IMR-90 (cell line): ENCODE measurements at regions not wholly inside any gene's neighbourhood (a gene's known extent, or its start where the extent isn't known, plus 50 kb on each side); places are given as distances from the start of the nearest gene placed in this dataset.

Experiments
- ATAC-seq: fragments of 200-7000 bp; cut with Tn5 transposase; 2 replicates; pipeline ENCODE4 v1.9.1; 2020; ENCODE audit warnings: low read depth, mild to moderate bottlenecking, moderate library complexity
- BruUV-seq: library from RNA; stranded (reverse); fragments of 400-500 nt; replicated peaks from 2 replicates; lab custom pipeline; 2021; lab: Mats Ljungman, UMichigan
- CTCF ChIA-PET: fragments of 300-600 bp; formaldehyde crosslinking; extraction: SDS; loops from one replicate; lab custom pipeline; 2021; ENCODE audit warnings: antibody characterized with exemption; lab: Yijun Ruan, JAX
- POLR2A ChIA-PET: fragments of 300-600 bp; sonication (Branson Sonifier 250); formaldehyde crosslinking; loops from one replicate; lab custom pipeline; 2022; ENCODE audit warnings: antibody characterized with exemption; ENCODE audit not compliant: unreplicated experiment; lab: Charles Lee
- DNase-seq: peaks from one replicate; pipeline ENCODE4 v3.0.0; 2013
- H2AFZ ChIP-seq: replicated peaks from 2 replicates; pipeline ENCODE3; 2013; ENCODE audit warnings: low read length, mild to moderate bottlenecking; ENCODE audit not compliant: poor library complexity
- H2AK5ac ChIP-seq: 2 replicates; pipeline ENCODE4 v1.6.1; 2013; ENCODE audit warnings: low read depth, low read length, inconsistent platforms
- H2AK9ac ChIP-seq: replicated peaks from 2 replicates; pipeline ENCODE3; 2013; ENCODE audit warnings: mild to moderate bottlenecking, low read depth, low read length, moderate library complexity; ENCODE audit not compliant: poor library complexity
- H2BK120ac ChIP-seq: 2 replicates; pipeline ENCODE4 v1.6.1; 2013; ENCODE audit warnings: low read depth, low read length, inconsistent platforms
- H2BK15ac ChIP-seq: 3 replicates; pipeline ENCODE4 v1.6.1; 2013; ENCODE audit warnings: low read depth, low read length, inconsistent platforms
- H2BK20ac ChIP-seq: 2 replicates; pipeline ENCODE4 v1.6.1; 2013; ENCODE audit warnings: low read depth, mild to moderate bottlenecking, inconsistent platforms, low read length, moderate library complexity
- H2BK5ac ChIP-seq: 2 replicates; pipeline ENCODE4 v1.6.1; 2013; ENCODE audit warnings: mild to moderate bottlenecking, low read depth, low read length, inconsistent platforms; ENCODE audit not compliant: poor library complexity, severe bottlenecking
- H3K14ac ChIP-seq: replicated peaks from 2 replicates; pipeline ENCODE4 v1.6.1; 2013; ENCODE audit warnings: low read depth, low read length, inconsistent platforms
- H3K18ac ChIP-seq: 2 replicates; pipeline ENCODE4 v1.6.1; 2013; ENCODE audit warnings: low read depth, low read length, control low read depth
- H3K23ac ChIP-seq: 2 replicates; pipeline ENCODE4 v1.6.1; 2013; ENCODE audit warnings: low read depth, low read length, inconsistent platforms
- H3K27ac ChIP-seq: 2 replicates; pipeline ENCODE4 v1.5.1; 2013; ENCODE audit warnings: mild to moderate bottlenecking, control low read depth, low read length; ENCODE audit not compliant: insufficient read depth
- H3K27me3 ChIP-seq: 2 replicates; pipeline ENCODE4 v1.6.1; 2013; ENCODE audit warnings: low read length; ENCODE audit not compliant: control insufficient read depth, insufficient read depth
- H3K36me3 ChIP-seq: 2 replicates; pipeline ENCODE4 v1.6.1; 2013; ENCODE audit warnings: low read length, mixed read lengths; ENCODE audit not compliant: control insufficient read depth, insufficient read depth
- H3K4ac ChIP-seq: 2 replicates; pipeline ENCODE4 v1.6.1; 2013; ENCODE audit warnings: low read depth, low read length, inconsistent platforms
- H3K4me1 ChIP-seq: 2 replicates; pipeline ENCODE4 v1.6.1; 2013; ENCODE audit warnings: low read length, mixed read lengths; ENCODE audit not compliant: control insufficient read depth, insufficient read depth
- H3K4me2 ChIP-seq: 2 replicates; pipeline ENCODE4 v1.6.1; 2013; ENCODE audit warnings: low read depth, mild to moderate bottlenecking, control low read depth, low read length, moderate library complexity
- H3K4me3 ChIP-seq: 2 replicates; pipeline ENCODE4 v1.5.1; 2013; ENCODE audit warnings: low read depth, mild to moderate bottlenecking, control low read depth, low read length, moderate library complexity; ENCODE audit not compliant: insufficient read depth
- H3K56ac ChIP-seq: 2 replicates; pipeline ENCODE4 v1.6.1; 2013; ENCODE audit warnings: low read length, inconsistent platforms; ENCODE audit not compliant: insufficient read depth; ENCODE audit errors: extremely low read depth
- H3K79me1 ChIP-seq, 2 experiments: 2 replicates each; pipeline ENCODE4 v1.6.1; 2013; ENCODE audit warnings: low read length in 2 of 2, inconsistent platforms in 1 of 2, low read depth in 1 of 2
- H3K9ac ChIP-seq: 2 replicates; pipeline ENCODE4 v1.6.1; 2013; ENCODE audit warnings: low read depth, low read length, control low read depth
- H3K9me1 ChIP-seq: 2 replicates; pipeline ENCODE4 v1.6.1; 2013; ENCODE audit warnings: low read length, inconsistent platforms; ENCODE audit not compliant: insufficient read depth
- H3K9me3 ChIP-seq: 2 replicates; pipeline ENCODE4 v1.6.1; 2013; ENCODE audit warnings: low read length; ENCODE audit not compliant: control insufficient read depth, insufficient read depth
- H4K20me1 ChIP-seq: 2 replicates; pipeline ENCODE4 v1.6.1; 2013; ENCODE audit warnings: low read length, inconsistent platforms; ENCODE audit not compliant: insufficient read depth
- H4K5ac ChIP-seq: 2 replicates; pipeline ENCODE4 v1.6.1; 2013; ENCODE audit warnings: mild to moderate bottlenecking, low read depth, low read length, control low read depth
- H4K8ac ChIP-seq, 2 experiments: 2 replicates each; pipeline ENCODE4 v1.6.1; 2013; ENCODE audit warnings: low read depth in 2 of 2, low read length in 2 of 2, control low read depth in 1 of 2, inconsistent platforms in 1 of 2
- H4K91ac ChIP-seq: 2 replicates; pipeline ENCODE4 v1.6.1; 2013; ENCODE audit warnings: low read depth, low read length, inconsistent platforms; ENCODE audit not compliant: insufficient read depth
- CEBPB ChIP-seq: IDR thresholded peaks from 2 replicates; pipeline ENCODE4 v1.6.1; 2012; ENCODE audit warnings: low read depth, low read length, improper control_type of control experiment
- NFE2L2 ChIP-seq: fragments of 150-350 bp; IDR thresholded peaks from 2 replicates; pipeline ENCODE4 v1.6.1; 2016; ENCODE audit warnings: low read depth, mild to moderate bottlenecking, low read length
- WGBS, 2 experiments: methylation state at CpG; one replicate each; pipeline versions ENCODE4 v1.1.5 to v1.1.7; 2013; ENCODE audit warnings: missing lambda C conversion rate in 2 of 2; ENCODE audit not compliant: insufficient read length in 1 of 2; ENCODE audit errors: extremely low coverage in 2 of 2; 5-methylcytosine and 5-hydroxymethylcytosine counted together
- dilution Hi-C: fragments of 300-500 bp; cut with HindIII; formaldehyde crosslinking; loops from one replicate; pipeline ENCODE4 v1.14.3; 2018; ENCODE audit warnings: low sequenced_read_pairs; ENCODE audit not compliant: unreplicated experiment
- in situ Hi-C: fragments of 300-500 bp; cut with MboI; formaldehyde crosslinking; loops from 3 replicates; pipeline ENCODE4 v1.14.3; 2019; ENCODE audit warnings: low sequenced_read_pairs, inconsistent platforms, mixed read lengths
- intact Hi-C: fragments of 100-400 bp; cut with micrococcal nuclease; formaldehyde crosslinking; loops from 2 replicates; pipeline ENCODE4 v1.10.0; 2022

- CTCF ChIA-PET, result no interaction called here
These were observed 123.6 kb upstream of the EPB41L3 start for GRCh38 chr18:5667356-5667755.

More at GRCh38 chr18:5667356-5667755, 123.6 kb upstream of the EPB41L3 start:
- no peak overlapping the region for H4K8ac ChIP-seq
- H3K4me2 ChIP-seq, result no peak overlapping the region
- H2AK9ac ChIP-seq, result no peak overlapping the region
- WGBS, 2 experiments, result 100% methylated on average over 1 of the region's 3 CpGs; no CpG with 5 or more reads in 1 of the 2 experiments
- H4K5ac ChIP-seq, result no peak overlapping the region
- no peak overlapping the region for H3K23ac ChIP-seq
- no peak overlapping the region for H2AFZ ChIP-seq
- H2BK5ac ChIP-seq, result no peak overlapping the region
- BruUV-seq, result no TSS peak
- H3K4ac ChIP-seq, result no peak overlapping the region
- H2BK120ac ChIP-seq, result no peak overlapping the region
- POLR2A ChIA-PET, result no interaction called here
- in situ Hi-C loops (no loop called here), dilution Hi-C loops (no loop called here), intact Hi-C loops (no loop called here)
- H3K18ac ChIP-seq, result no peak overlapping the region
- no peaks in the 10 kb centered on the region for H3K27me3 ChIP-seq
- DNase-seq, result no peak
- no peaks in the 10 kb centered on the region for H3K79me1 ChIP-seq
- H3K14ac ChIP-seq, result no peak overlapping the region
- H3K56ac ChIP-seq, result no peak overlapping the region
- H2BK20ac ChIP-seq, result no peak overlapping the region
- H4K91ac ChIP-seq, result no peak overlapping the region
- no peak overlapping the region for H2BK15ac ChIP-seq
- no peaks in the 10 kb centered on the region for H3K9me3 ChIP-seq
- TF ChIP-seq CEBPB (no peak), NFE2L2 (no peak)
- no peak for ATAC-seq
- no peaks in the 10 kb centered on the region for H3K9me1 ChIP-seq
- no peak overlapping the region for H2AK5ac ChIP-seq
- H3K27ac ChIP-seq, result no peak overlapping the region
- H3K36me3 ChIP-seq, result no peaks in the 10 kb centered on the region
- H3K9ac ChIP-seq, result no peak overlapping the region
- no peaks in the 10 kb centered on the region for H3K4me1 ChIP-seq
- no peak overlapping the region for H3K4me3 ChIP-seq
- H4K20me1 ChIP-seq, result no peaks in the 10 kb centered on the region
